Natural killer cell (primary cell): ENCODE measurements at regions not wholly inside any gene's neighbourhood (a gene's known extent, or its start where the extent isn't known, plus 50 kb on each side); places are given as distances from the start of the nearest gene placed in this dataset.

Source experiments
- ATAC-seq, 3 donors: fragments of 150-1000 bp in 2 of 3; fragments of 200-7000 bp in 1 of 3; cut with Tn5 transposase; 1 replicate in 1 of 3; 2 replicates in 2 of 3; pipeline ENCODE4 v1.10.0; 2021; ENCODE audit warnings: mild to moderate bottlenecking in 2 of 3, moderate library complexity in 2 of 3
- DNase-seq, 2 donors: peaks; one replicate each; pipeline versions ENCODE4 v3.0.0 to v3.0.0-alpha.2; 2013 to 2021; ENCODE audit warnings: mixed read lengths in 1 of 2
- H3K27ac ChIP-seq: one replicate; pipeline ENCODE4 v1.5.1; 2013; ENCODE audit warnings: mild to moderate bottlenecking, low read length
- H3K27me3 ChIP-seq: one replicate; pipeline ENCODE4 v1.6.1; 2013; ENCODE audit warnings: low read length; ENCODE audit not compliant: control insufficient read depth, insufficient read depth
- H3K36me3 ChIP-seq: one replicate; pipeline ENCODE4 v1.6.1; 2013; ENCODE audit warnings: low read length; ENCODE audit not compliant: control insufficient read depth, insufficient read depth
- H3K4me1 ChIP-seq: one replicate; pipeline ENCODE4 v1.6.1; 2013; ENCODE audit warnings: low read length; ENCODE audit not compliant: control insufficient read depth, insufficient read depth
- H3K4me3 ChIP-seq: one replicate; pipeline ENCODE4 v1.5.1; 2013; ENCODE audit warnings: low read length
- H3K9me3 ChIP-seq: one replicate; pipeline ENCODE4 v1.6.1; 2013; ENCODE audit warnings: low read length; ENCODE audit not compliant: control insufficient read depth, insufficient read depth
- H3K27ac Mint-ChIP-seq, 2 donors: one replicate each; pipeline ENCODE4 v1.8.0; 2022; ENCODE audit warnings: mild to moderate bottlenecking in 2 of 2, mixed read lengths in 2 of 2, moderate library complexity in 1 of 2
- H3K27me3 Mint-ChIP-seq, 2 donors: one replicate each; pipeline ENCODE4 v1.8.0; 2022; ENCODE audit warnings: low read depth in 2 of 2, mixed read lengths in 2 of 2
- H3K36me3 Mint-ChIP-seq: one replicate; pipeline ENCODE4 v1.8.0; 2022; ENCODE audit warnings: mixed read lengths
- H3K4me1 Mint-ChIP-seq, 2 donors: one replicate each; pipeline ENCODE4 v1.8.0; 2022; ENCODE audit warnings: mixed read lengths in 2 of 2
- H3K4me3 Mint-ChIP-seq: one replicate; pipeline ENCODE4 v1.8.0; 2022; ENCODE audit warnings: mild to moderate bottlenecking, moderate library complexity, mixed read lengths
- H3K9me3 Mint-ChIP-seq, 2 donors: one replicate each; pipeline ENCODE4 v1.8.0; 2022; ENCODE audit warnings: mixed read lengths in 2 of 2
- WGBS: methylation state at CpG from one replicate; pipeline ENCODE4 v1.1.7; 2013; ENCODE audit warnings: missing lambda C conversion rate; ENCODE audit not compliant: insufficient coverage; 5-methylcytosine and 5-hydroxymethylcytosine counted together
- intact Hi-C: fragments of 100-400 bp; cut with micrococcal nuclease; formaldehyde crosslinking; loops from one replicate; pipeline ENCODE4 v1.14.2; 2022
- TF ChIP-seq, protein P1 (sequence below): fragments of 200-600 bp; IDR thresholded peaks from one replicate; pipeline ENCODE4 v1.8.0; 2022; ENCODE audit warnings: antibody characterized with exemption

DNA sequence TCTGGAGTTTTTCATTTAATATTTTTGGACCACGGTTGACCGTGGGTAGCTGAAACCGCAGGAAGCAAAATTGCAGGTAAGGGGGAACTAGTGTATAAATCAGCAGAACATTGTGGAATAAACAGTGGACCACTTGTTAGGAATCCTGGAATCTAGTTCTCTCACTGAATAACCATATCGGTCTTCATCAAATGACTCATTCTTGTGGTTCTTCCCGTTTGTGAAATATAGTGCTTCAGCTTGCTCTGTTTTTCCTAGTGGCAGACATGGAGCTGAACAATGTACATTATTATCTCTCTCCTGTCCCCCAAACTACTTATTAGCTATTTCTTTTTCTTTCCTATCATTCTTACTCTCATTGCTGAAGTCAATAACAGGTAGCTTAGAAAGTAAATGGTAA lies 61.9 kb downstream of the HSPA13 start:
- 94% methylated on average over 5 of the region's 5 CpGs for WGBS
- H3K27me3 Mint-ChIP-seq = peaks cover 0 to 7% of the 10 kb centered on the region in 2 donors
- Histone ChIP-seq H3K4me1 (no peaks in the 10 kb centered on the region), H3K4me3 (no peak overlapping the region), H3K36me3 (no peaks in the 10 kb centered on the region), H3K9me3 (no peaks in the 10 kb centered on the region), H3K27me3 (no peaks in the 10 kb centered on the region), H3K27ac (no peak overlapping the region)
- no peaks in the 10 kb centered on the region for H3K4me1 Mint-ChIP-seq
- ATAC-seq = no peak
- no peak overlapping the region for H3K27ac Mint-ChIP-seq
- H3K9me3 Mint-ChIP-seq = peaks cover 0 to 2% of the 10 kb centered on the region in 2 donors
- no peak for DNase-seq
- H3K36me3 Mint-ChIP-seq = no peaks in the 10 kb centered on the region
- H3K4me3 Mint-ChIP-seq = no peak overlapping the region
- intact Hi-C loops = no loop called here
- TF ChIP-seq, protein P1, sequence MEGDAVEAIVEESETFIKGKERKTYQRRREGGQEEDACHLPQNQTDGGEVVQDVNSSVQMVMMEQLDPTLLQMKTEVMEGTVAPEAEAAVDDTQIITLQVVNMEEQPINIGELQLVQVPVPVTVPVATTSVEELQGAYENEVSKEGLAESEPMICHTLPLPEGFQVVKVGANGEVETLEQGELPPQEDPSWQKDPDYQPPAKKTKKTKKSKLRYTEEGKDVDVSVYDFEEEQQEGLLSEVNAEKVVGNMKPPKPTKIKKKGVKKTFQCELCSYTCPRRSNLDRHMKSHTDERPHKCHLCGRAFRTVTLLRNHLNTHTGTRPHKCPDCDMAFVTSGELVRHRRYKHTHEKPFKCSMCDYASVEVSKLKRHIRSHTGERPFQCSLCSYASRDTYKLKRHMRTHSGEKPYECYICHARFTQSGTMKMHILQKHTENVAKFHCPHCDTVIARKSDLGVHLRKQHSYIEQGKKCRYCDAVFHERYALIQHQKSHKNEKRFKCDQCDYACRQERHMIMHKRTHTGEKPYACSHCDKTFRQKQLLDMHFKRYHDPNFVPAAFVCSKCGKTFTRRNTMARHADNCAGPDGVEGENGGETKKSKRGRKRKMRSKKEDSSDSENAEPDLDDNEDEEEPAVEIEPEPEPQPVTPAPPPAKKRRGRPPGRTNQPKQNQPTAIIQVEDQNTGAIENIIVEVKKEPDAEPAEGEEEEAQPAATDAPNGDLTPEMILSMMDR = no peak

DNA sequence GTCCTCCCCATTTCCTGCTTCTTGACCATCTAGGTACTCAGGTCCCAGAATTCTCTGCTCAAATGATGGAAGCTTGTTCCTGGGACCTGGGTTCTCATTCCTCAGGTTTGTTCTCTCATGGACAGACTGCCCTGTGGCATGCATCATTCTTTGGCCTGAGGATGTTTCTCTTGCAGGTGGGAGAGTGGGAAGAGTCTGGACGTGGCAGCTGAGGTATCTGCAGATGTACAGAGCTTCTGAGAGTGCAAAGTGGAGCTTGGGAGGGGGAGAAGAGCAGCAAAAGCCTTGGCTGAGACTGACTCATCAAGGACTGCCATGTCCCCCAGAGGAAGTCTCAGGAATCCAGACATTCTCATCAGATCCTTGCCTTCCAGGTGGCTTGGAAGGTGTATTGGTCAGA lies 63.1 kb downstream of the HSPA13 start:
- H3K27ac Mint-ChIP-seq = no peak overlapping the region
- Histone ChIP-seq H3K27ac (no peak overlapping the region), H3K4me1 (no peaks in the 10 kb centered on the region), H3K9me3 (no peaks in the 10 kb centered on the region), H3K27me3 (no peaks in the 10 kb centered on the region), H3K36me3 (no peaks in the 10 kb centered on the region), H3K4me3 (no peak overlapping the region)
- H3K4me3 Mint-ChIP-seq = no peak overlapping the region
- ATAC-seq = no peak
- H3K4me1 Mint-ChIP-seq = no peaks in the 10 kb centered on the region
- intact Hi-C loops = no loop called here
- 71% methylated on average over 1 of the region's 1 CpG for WGBS
- no peak for DNase-seq
- H3K27me3 Mint-ChIP-seq = peaks cover 0 to 7% of the 10 kb centered on the region in 2 donors
- TF ChIP-seq, protein P1 = no peak
- no peaks in the 10 kb centered on the region for H3K36me3 Mint-ChIP-seq
- H3K9me3 Mint-ChIP-seq = peaks cover 0 to 4% of the 10 kb centered on the region in 2 donors

DNA sequence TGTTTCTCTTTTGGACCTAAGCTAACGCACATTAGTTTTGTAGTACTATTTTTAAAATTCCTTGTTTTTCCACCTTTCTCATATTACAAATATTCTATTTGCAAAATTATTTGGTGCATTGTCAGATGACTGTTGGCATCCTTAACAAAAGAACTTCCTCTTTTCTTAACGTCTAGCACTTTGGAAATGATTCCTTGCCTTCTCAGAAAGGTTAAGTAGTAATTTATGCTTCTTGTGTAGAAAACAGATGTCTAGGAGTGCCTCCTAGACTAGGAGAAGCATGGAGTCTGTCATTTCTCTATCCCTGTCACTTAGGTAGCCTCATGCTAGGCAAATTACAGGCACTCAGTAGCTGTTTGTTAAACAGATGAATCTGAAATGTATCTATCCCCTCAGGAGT lies 64.4 kb downstream of the HSPA13 start:
- no peaks in the 10 kb centered on the region for H3K4me1 ChIP-seq
- no CpG with 5 or more reads among the region's 2 CpGs for WGBS
- no peak overlapping the region for H3K4me3 ChIP-seq
- H3K9me3 ChIP-seq = no peaks in the 10 kb centered on the region
- Mint-ChIP-seq H3K27me3 (peaks cover 0 to 7% of the 10 kb centered on the region in 2 donors), H3K36me3 (no peaks in the 10 kb centered on the region), H3K9me3 (peaks cover 0 to 4% of the 10 kb centered on the region in 2 donors), H3K4me3 (no peak overlapping the region), H3K27ac (no peak overlapping the region), H3K4me1 (no peaks in the 10 kb centered on the region)
- TF ChIP-seq, protein P1 = no peak
- no peak for ATAC-seq
- no peak overlapping the region for H3K27ac ChIP-seq
- intact Hi-C loops = no loop called here
- no peaks in the 10 kb centered on the region for H3K36me3 ChIP-seq
- H3K27me3 ChIP-seq = no peaks in the 10 kb centered on the region
- DNase-seq = no peak

DNA sequence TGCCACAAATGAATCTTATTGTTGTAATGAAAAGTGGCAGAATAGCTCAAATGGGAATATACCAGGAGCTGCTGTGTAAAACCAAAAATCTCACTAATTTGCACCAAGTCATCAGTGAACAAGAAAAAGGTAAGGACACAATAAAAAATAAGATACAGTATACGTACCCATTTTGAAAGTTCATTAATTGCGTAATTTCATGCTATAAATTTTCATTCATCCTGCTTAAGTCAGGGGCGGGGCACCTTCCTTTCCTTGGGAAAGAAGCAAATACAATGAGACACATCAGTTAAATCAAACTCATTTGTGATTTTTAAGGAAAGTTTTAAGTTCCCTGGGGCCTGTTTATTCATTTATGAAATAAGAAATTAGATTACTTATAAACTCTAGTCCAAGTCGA lies 65.4 kb downstream of the HSPA13 start:
- Histone ChIP-seq H3K4me3 (no peak overlapping the region), H3K27ac (no peak overlapping the region), H3K36me3 (no peaks in the 10 kb centered on the region), H3K9me3 (no peaks in the 10 kb centered on the region), H3K27me3 (no peaks in the 10 kb centered on the region), H3K4me1 (no peaks in the 10 kb centered on the region)
- Mint-ChIP-seq H3K27me3 (peaks cover 0 to 6% of the 10 kb centered on the region in 2 donors), H3K4me3 (no peak overlapping the region), H3K4me1 (no peaks in the 10 kb centered on the region), H3K36me3 (no peaks in the 10 kb centered on the region), H3K27ac (no peak overlapping the region), H3K9me3 (peaks cover 0 to 4% of the 10 kb centered on the region in 2 donors)
- TF ChIP-seq, protein P1 = no peak
- intact Hi-C loops = no loop called here
- 97% methylated on average over 3 of the region's 4 CpGs for WGBS
- ATAC-seq (no peak), DNase-seq (no peak)
